KMS-11 (cell line): ENCODE measurements at regions not wholly inside any gene's neighbourhood (a gene's known extent, or its start where the extent isn't known, plus 50 kb on each side); places are given as distances from the start of the nearest gene placed in this dataset.

Experiments used
- H2AFZ ChIP-seq: fragments of 200-600 bp; sonication (generic); 2 replicates; pipeline ENCODE4 v1.6.1; 2016; ENCODE audit warnings: antibody characterized with exemption, mixed run types, low read depth
- H3K27ac ChIP-seq: fragments of 200-600 bp; sonication (generic); 2 replicates; pipeline ENCODE4 v1.6.1; 2016; ENCODE audit warnings: mild to moderate bottlenecking, mixed run types
- H3K27me3 ChIP-seq: fragments of 200-600 bp; sonication (generic); 2 replicates; pipeline ENCODE4 v1.6.1; 2017; ENCODE audit warnings: mild to moderate bottlenecking, low read depth, mixed run types, moderate library complexity; ENCODE audit not compliant: insufficient read depth
- H3K36me3 ChIP-seq: fragments of 200-600 bp; sonication (generic); 2 replicates; pipeline ENCODE4 v1.6.1; 2017; ENCODE audit warnings: mild to moderate bottlenecking, mixed run types; ENCODE audit not compliant: insufficient read depth
- H3K4me1 ChIP-seq: fragments of 200-600 bp; sonication (generic); 2 replicates; pipeline ENCODE4 v1.6.1; 2016; ENCODE audit warnings: mild to moderate bottlenecking, low read depth, mixed run types; ENCODE audit not compliant: poor library complexity, severe bottlenecking
- H3K4me2 ChIP-seq: fragments of 200-600 bp; sonication (generic); 2 replicates; pipeline ENCODE4 v1.7.0; 2016; ENCODE audit warnings: mild to moderate bottlenecking, mixed run types
- H3K4me3 ChIP-seq: fragments of 200-600 bp; sonication (generic); IDR thresholded peaks from 2 replicates; pipeline ENCODE4 v1.6.1; 2017; ENCODE audit warnings: low read depth, low read length, mixed read lengths; ENCODE audit not compliant: insufficient read depth
- H3K79me2 ChIP-seq: fragments of 200-600 bp; sonication (generic); 2 replicates; pipeline ENCODE4 v1.6.1; 2016; ENCODE audit warnings: low read depth, mixed run types; ENCODE audit not compliant: insufficient read depth
- H3K9ac ChIP-seq: fragments of 200-600 bp; sonication (generic); 2 replicates; pipeline ENCODE4 v1.6.1; 2016; ENCODE audit warnings: mild to moderate bottlenecking, mixed run types
- H4K20me1 ChIP-seq: fragments of 200-600 bp; sonication (generic); 2 replicates; pipeline ENCODE4 v1.6.1; 2016; ENCODE audit warnings: mild to moderate bottlenecking, mixed run types; ENCODE audit not compliant: insufficient read depth
- CTCF ChIP-seq: fragments of 200-600 bp; sonication (generic); conservative IDR thresholded peaks from 2 replicates; pipeline ENCODE4 v1.6.1; 2017; ENCODE audit warnings: low read depth, mild to moderate bottlenecking, antibody characterized with exemption, low read length, moderate library complexity, mixed read lengths

GRCh38 chr1:101301446-101302057, 64.7 kb downstream of the S1PR1 start:
- no peak overlapping the region for H3K27ac ChIP-seq
- no peak overlapping the region for H3K4me3 ChIP-seq
- H3K9ac ChIP-seq, result no peak overlapping the region
- no peaks in the 10 kb centered on the region for H3K36me3 ChIP-seq
- H3K4me2 ChIP-seq, result no peak overlapping the region
- no peaks in the 10 kb centered on the region for H4K20me1 ChIP-seq
- no peak overlapping the region for H2AFZ ChIP-seq
- no peaks in the 10 kb centered on the region for H3K4me1 ChIP-seq
- no peaks in the 10 kb centered on the region for H3K27me3 ChIP-seq
- H3K79me2 ChIP-seq, result no peaks in the 10 kb centered on the region
- no peak for TF ChIP-seq CTCF

GRCh38 chr1:101302831-101303511, 66.2 kb downstream of the S1PR1 start:
- Histone ChIP-seq H3K79me2 (no peaks in the 10 kb centered on the region), H3K36me3 (no peaks in the 10 kb centered on the region), H3K4me1 (no peaks in the 10 kb centered on the region), H2AFZ (no peak overlapping the region), H3K9ac (no peak overlapping the region), H3K4me2 (no peak overlapping the region), H3K27me3 (no peaks in the 10 kb centered on the region), H3K27ac (no peak overlapping the region), H4K20me1 (no peaks in the 10 kb centered on the region), H3K4me3 (no peak overlapping the region)
- TF ChIP-seq CTCF, result no peak

GRCh38 chr1:101307985-101308689, 71.3 kb downstream of the S1PR1 start:
- no peak for TF ChIP-seq CTCF
- Histone ChIP-seq H3K4me2 (no peak overlapping the region), H3K27ac (no peak overlapping the region), H3K4me3 (no peak overlapping the region), H3K9ac (no peak overlapping the region), H3K36me3 (no peaks in the 10 kb centered on the region), H4K20me1 (no peaks in the 10 kb centered on the region), H2AFZ (no peak overlapping the region), H3K27me3 (no peaks in the 10 kb centered on the region), H3K79me2 (no peaks in the 10 kb centered on the region), H3K4me1 (no peaks in the 10 kb centered on the region)

GRCh38 chr1:101308935-101309333, 72.1 kb downstream of the S1PR1 start:
- Histone ChIP-seq H3K79me2 (no peaks in the 10 kb centered on the region), H3K27ac (no peak overlapping the region), H2AFZ (no peak overlapping the region), H3K36me3 (no peaks in the 10 kb centered on the region), H4K20me1 (no peaks in the 10 kb centered on the region), H3K4me1 (no peaks in the 10 kb centered on the region), H3K9ac (no peak overlapping the region), H3K4me3 (no peak overlapping the region), H3K4me2 (no peak overlapping the region), H3K27me3 (no peaks in the 10 kb centered on the region)
- TF ChIP-seq CTCF, result no peak
